H1 (cell line): ENCODE measurements at regions not wholly inside any gene's neighbourhood (a gene's known extent, or its start where the extent isn't known, plus 50 kb on each side); places are given as distances from the start of the nearest gene placed in this dataset.
A peak's percentile ranks its signal among the peaks of the same experiment; 100 is the strongest.

Source experiments
- CTCF ChIA-PET: fragments of 300-600 bp; sonication (Branson Sonifier 250); formaldehyde crosslinking; loops from one replicate; lab custom pipeline; 2021; ENCODE audit not compliant: partially characterized antibody; lab: Charles Lee
- POLR2A ChIA-PET: fragments of 300-600 bp; sonication (Branson Sonifier 250); formaldehyde crosslinking; loops from one replicate; lab custom pipeline; 2021; ENCODE audit warnings: inconsistent platforms; ENCODE audit not compliant: partially characterized antibody; lab: Charles Lee
- DNase-seq, 2 experiments: peaks; one replicate each; pipeline versions ENCODE4 v3.0.0 to v3.0.0-alpha.2; 2010 to 2022; ENCODE audit warnings: low spot score in 2 of 2, low read depth in 1 of 2, mixed read lengths in 1 of 2
- FAIRE-seq: peaks from 2 replicates; lab custom pipeline; 2011; peaks lifted over from hg19 to GRCh38; lab: Jason Lieb, UNC
- H2AFZ ChIP-seq: 2 replicates; pipeline ENCODE4 v1.8.1; 2012; ENCODE audit warnings: low read length, inconsistent platforms
- H2AK5ac ChIP-seq: 2 replicates; pipeline ENCODE4 v1.6.1; 2013; ENCODE audit warnings: low read depth, low read length
- H2BK120ac ChIP-seq: replicated peaks from 2 replicates; pipeline ENCODE3; 2013; ENCODE audit warnings: low read depth, low read length, inconsistent platforms
- H2BK12ac ChIP-seq: 2 replicates; pipeline ENCODE4 v1.6.1; 2013; ENCODE audit warnings: low read depth, low read length
- H2BK15ac ChIP-seq: 2 replicates; pipeline ENCODE4 v1.6.1; 2013; ENCODE audit warnings: low read length
- H2BK20ac ChIP-seq: 2 replicates; pipeline ENCODE4 v1.6.1; 2013; ENCODE audit warnings: low read length
- H2BK5ac ChIP-seq: 2 replicates; pipeline ENCODE4 v1.6.1; 2013; ENCODE audit warnings: low read depth, low read length
- H3K14ac ChIP-seq: 2 replicates; pipeline ENCODE4 v1.6.1; 2013; ENCODE audit warnings: inconsistent platforms; ENCODE audit not compliant: insufficient read length
- H3K18ac ChIP-seq: 2 replicates; pipeline ENCODE4 v1.6.1; 2013; ENCODE audit warnings: low read length; ENCODE audit errors: extremely low read depth
- H3K23ac ChIP-seq: 2 replicates; pipeline ENCODE4 v1.6.1; 2013; ENCODE audit warnings: inconsistent platforms; ENCODE audit not compliant: insufficient read length
- H3K23me2 ChIP-seq: 2 replicates; pipeline ENCODE4 v1.6.1; 2013; ENCODE audit warnings: low read depth, low read length
- H3K27ac ChIP-seq: 2 replicates; pipeline ENCODE4 v1.6.1; 2011; ENCODE audit warnings: low read depth, low read length, inconsistent platforms
- H3K27me3 ChIP-seq, 4 experiments: replicated peaks in 1 of 4; 1 replicate in 1 of 4; 2 replicates in 3 of 4; pipeline versions ENCODE4 v1.6.1 to v1.8.1; 2011 to 2013; ENCODE audit warnings: low read length in 3 of 4, mild to moderate bottlenecking in 3 of 4, inconsistent platforms in 2 of 4, mixed read lengths in 2 of 4, moderate library complexity in 1 of 4; ENCODE audit not compliant: control insufficient read depth in 3 of 4, insufficient read depth in 3 of 4; ENCODE audit errors: extremely low read depth in 1 of 4
- H3K36me3 ChIP-seq, 4 experiments: 2 replicates each; pipeline versions ENCODE4 v1.6.1 to v1.8.1; 2011 to 2013; ENCODE audit warnings: mild to moderate bottlenecking in 4 of 4, low read length in 3 of 4, moderate library complexity in 2 of 4, control low read depth in 1 of 4, inconsistent platforms in 1 of 4; ENCODE audit not compliant: insufficient read depth in 4 of 4, control insufficient read depth in 2 of 4
- H3K4ac ChIP-seq: replicated peaks from 2 replicates; pipeline ENCODE3; 2013; ENCODE audit warnings: low read length, low read depth, mixed read lengths, inconsistent platforms; ENCODE audit not compliant: insufficient read length
- H3K4me1 ChIP-seq, 4 experiments: replicated peaks in 1 of 4; 1 replicate in 1 of 4; 2 replicates in 3 of 4; pipeline versions ENCODE4 v1.6.1 to v1.8.1; 2011 to 2013; ENCODE audit warnings: low read length in 3 of 4, inconsistent platforms in 2 of 4, mixed read lengths in 1 of 4; ENCODE audit not compliant: insufficient read depth in 4 of 4, control insufficient read depth in 3 of 4
- H3K4me2 ChIP-seq, 2 experiments: 2 replicates each; pipeline versions ENCODE4 v1.6.1 to v1.8.1; 2011 to 2013; ENCODE audit warnings: low read depth in 2 of 2, low read length in 2 of 2, control low read depth in 1 of 2, inconsistent platforms in 1 of 2, mild to moderate bottlenecking in 1 of 2; ENCODE audit not compliant: insufficient read depth in 1 of 2
- H3K4me3 ChIP-seq, 4 experiments: fragments of 200-600, 300-600 bp in 1 of 4; sonication (generic), shearing (Covaris generic), sonication (Bioruptor Twin) in 1 of 4; 2 replicates each; pipeline versions ENCODE4 v1.5.1 to v1.8.1; 2011 to 2016; ENCODE audit warnings: low read length in 4 of 4, low read depth in 3 of 4, control low read depth in 2 of 4, inconsistent platforms in 2 of 4, mild to moderate bottlenecking in 2 of 4, mixed read lengths in 1 of 4, moderate library complexity in 1 of 4; ENCODE audit not compliant: insufficient read depth in 2 of 4; ENCODE audit errors: extremely low read depth in 1 of 4
- H3K56ac ChIP-seq: replicated peaks from 2 replicates; pipeline ENCODE3; 2013; ENCODE audit warnings: low read depth, mild to moderate bottlenecking, mixed read lengths, low read length, inconsistent platforms; ENCODE audit not compliant: insufficient read length
- H3K79me1 ChIP-seq: 2 replicates; pipeline ENCODE4 v1.6.1; 2013; ENCODE audit warnings: low read depth, low read length, control low read depth
- H3K79me2 ChIP-seq, 2 experiments: 2 replicates each; pipeline versions ENCODE4 v1.6.1 to v1.8.1; 2012 to 2013; ENCODE audit warnings: low read length in 2 of 2, mild to moderate bottlenecking in 2 of 2, inconsistent platforms in 1 of 2; ENCODE audit not compliant: insufficient read depth in 2 of 2, control insufficient read depth in 1 of 2
- H3K9ac ChIP-seq, 4 experiments: replicated peaks in 1 of 4; 1 replicate in 1 of 4; 2 replicates in 3 of 4; pipeline versions ENCODE4 v1.6.1 to v1.8.1; 2011 to 2013; ENCODE audit warnings: low read depth in 3 of 4, low read length in 3 of 4, control low read depth in 2 of 4, mild to moderate bottlenecking in 2 of 4, moderate library complexity in 2 of 4, inconsistent platforms in 1 of 4; ENCODE audit errors: extremely low read depth in 1 of 4
- H3K9me3 ChIP-seq, 2 experiments: 2 replicates each; pipeline versions ENCODE4 v1.6.1 to v1.8.1; 2012 to 2013; ENCODE audit warnings: mild to moderate bottlenecking in 2 of 2, moderate library complexity in 2 of 2, control low read depth in 1 of 2, inconsistent platforms in 1 of 2, low read depth in 1 of 2, low read length in 1 of 2, mixed read lengths in 1 of 2; ENCODE audit not compliant: insufficient read depth in 2 of 2
- H4K20me1 ChIP-seq, 2 experiments: replicated peaks in 1 of 2; 2 replicates each; pipeline versions ENCODE3 to v1.8.1; 2011 to 2013; ENCODE audit warnings: inconsistent platforms in 2 of 2, low read length in 2 of 2, mild to moderate bottlenecking in 1 of 2; ENCODE audit not compliant: insufficient read depth in 2 of 2, control insufficient read depth in 1 of 2
- H4K5ac ChIP-seq: 2 replicates; pipeline ENCODE4 v1.6.1; 2013; ENCODE audit warnings: low read length, low read depth, mixed read lengths, inconsistent platforms; ENCODE audit not compliant: insufficient read length
- H4K8ac ChIP-seq: 2 replicates; pipeline ENCODE4 v1.8.0; 2013; ENCODE audit warnings: mild to moderate bottlenecking, moderate library complexity, low read length, inconsistent platforms; ENCODE audit not compliant: insufficient read depth; ENCODE audit errors: extremely low read depth
- H4K91ac ChIP-seq: replicated peaks from 2 replicates; pipeline ENCODE3; 2013; ENCODE audit warnings: low read length, mixed read lengths, inconsistent platforms; ENCODE audit not compliant: insufficient read length
- CTCF ChIP-seq, 3 experiments: IDR thresholded peaks; 1 replicate in 2 of 3; 2 replicates in 1 of 3; pipeline versions ENCODE4 v1.5.1 to v1.6.1; 2011; ENCODE audit warnings: low read length in 3 of 3, mild to moderate bottlenecking in 3 of 3, inconsistent platforms in 2 of 3, low read depth in 1 of 3, moderate library complexity in 1 of 3; ENCODE audit not compliant: insufficient read depth in 1 of 3; ENCODE audit errors: control extremely low read depth in 1 of 3
- HDAC6 ChIP-seq: IDR thresholded peaks from one replicate; pipeline ENCODE4 v1.7.1; 2012; ENCODE audit warnings: low read depth, mild to moderate bottlenecking, inconsistent platforms, low read length, moderate library complexity
- KDM5A ChIP-seq: fragments of 200-600 bp; IDR thresholded peaks from 2 replicates; pipeline ENCODE4 v1.7.1; 2012; ENCODE audit warnings: mild to moderate bottlenecking, low read length, inconsistent platforms, mixed read lengths
- RAD21 ChIP-seq, 2 experiments: IDR thresholded peaks in 1 of 2; conservative IDR thresholded peaks in 1 of 2; 2 replicates each; pipeline ENCODE4 v1.6.1; 2011; ENCODE audit warnings: low read depth in 2 of 2, low read length in 2 of 2, improper control_type of control experiment in 1 of 2, inconsistent platforms in 1 of 2, mild to moderate bottlenecking in 1 of 2, moderate library complexity in 1 of 2
- SP1 ChIP-seq: IDR thresholded peaks from 2 replicates; pipeline ENCODE4 v1.6.1; 2011; ENCODE audit warnings: low read depth, low read length
- USF2 ChIP-seq: IDR thresholded peaks from 2 replicates; pipeline ENCODE4 v1.6.1; 2011; ENCODE audit warnings: low read length, improper control_type of control experiment
- ZNF274 ChIP-seq: IDR thresholded peaks from 2 replicates; pipeline ENCODE4 v1.7.0; 2012; ENCODE audit warnings: low read length, borderline replicate concordance; ENCODE audit errors: extremely low read depth
- WGBS, 2 experiments: shearing (Covaris generic) in 1 of 2; methylation state at CpG; one replicate each; pipeline versions ENCODE4 v1.1.6 to v1.1.7; 2013 to 2015; ENCODE audit warnings: low lambda C conversion rate in 2 of 2, mixed read lengths in 2 of 2, inconsistent platforms in 1 of 2, low coverage in 1 of 2, missing lambda C conversion rate in 1 of 2; ENCODE audit not compliant: insufficient replicate concordance in 2 of 2, insufficient coverage in 1 of 2, insufficient read length in 1 of 2; ENCODE audit errors: extremely low coverage in 1 of 2, missing lambda C conversion rate in 1 of 2; 5-methylcytosine and 5-hydroxymethylcytosine counted together

GRCh38 chr7:142669074-142669654 is 80.1 kb upstream of the PRSS1 start:
- no peak overlapping the region for H2AFZ ChIP-seq
- no peak overlapping the region for H2AK5ac ChIP-seq
- H3K9me3 ChIP-seq = no peaks in the 10 kb centered on the region
- H4K5ac ChIP-seq = no peak overlapping the region
- no peak overlapping the region for H2BK20ac ChIP-seq
- H3K4me2 ChIP-seq = no peak overlapping the region
- no peak overlapping the region for H3K9ac ChIP-seq
- H4K8ac ChIP-seq = no peak overlapping the region
- 77% methylated on average over 2 of the region's 2 CpGs; no CpG with 5 or more reads in 1 of the 2 experiments for WGBS, 2 experiments
- H3K27me3 ChIP-seq = no peaks in the 10 kb centered on the region
- no peak overlapping the region for H3K4ac ChIP-seq
- no peaks in the 10 kb centered on the region for H3K79me1 ChIP-seq
- H3K56ac ChIP-seq = no peak overlapping the region
- no peaks in the 10 kb centered on the region for H3K23me2 ChIP-seq
- no peak overlapping the region for H3K27ac ChIP-seq
- no peak overlapping the region for H3K18ac ChIP-seq
- peak in 2 of 3 experiments; percentile 38 to 48; a peak in 2 of 4 replicates for TF ChIP-seq CTCF (IDR thresholded peaks at IDR 0.05; ENCODE audit: control extremely low read depth in 1 of 3, insufficient read depth in 1 of 3, low read depth in 1 of 3, low read length in 3 of 3)
- no peak for TF ChIP-seq SP1
- TF ChIP-seq ZNF274 = no peak
- no peak for TF ChIP-seq USF2
- TF ChIP-seq HDAC6 = no peak
- no peak for TF ChIP-seq KDM5A
- peak; percentile 64 to 65 for TF ChIP-seq RAD21 (IDR thresholded peaks at IDR 0.05 in 1 of 2, conservative IDR thresholded peaks at IDR 0.05 in 1 of 2; ENCODE audit: low read depth in 2 of 2, low read length in 2 of 2)
- TF ChIP-seq, all 59 proteins: peak for 2
- no peaks in the 10 kb centered on the region for H4K20me1 ChIP-seq
- H2BK5ac ChIP-seq = no peak overlapping the region
- ChIA-PET CTCF (interaction anchor here (0.7 to 10.9 kb wide), 17 partner anchors 12 to 153 kb away, joined by 3 to 179 read pairs (median 3); no protein-coding TSS in a partner anchor), POLR2A (interaction anchor here (0.6 kb wide), 1 partner anchor 49 kb away, joined by 3 read pairs; no protein-coding TSS in a partner anchor)
- no peak overlapping the region for H2BK12ac ChIP-seq
- DNase-seq (no peak), FAIRE-seq (peak; percentile 81)
- no peak overlapping the region for H4K91ac ChIP-seq
- no peak overlapping the region for H3K23ac ChIP-seq
- no peak overlapping the region for H2BK120ac ChIP-seq
- no peak overlapping the region for H3K14ac ChIP-seq
- H2BK15ac ChIP-seq = no peak overlapping the region
- no peak overlapping the region for H3K4me3 ChIP-seq
- H3K36me3 ChIP-seq = no peaks in the 10 kb centered on the region
- no peaks in the 10 kb centered on the region for H3K79me2 ChIP-seq
- no peaks in the 10 kb centered on the region for H3K4me1 ChIP-seq
